Muscle of arm (tissue), 1 donor: ENCODE measurements at regions not wholly inside any gene's neighbourhood (a gene's known extent, or its start where the extent isn't known, plus 50 kb on each side); places are given as distances from the start of the nearest gene placed in this dataset.

Experiments used
- DNase-seq: peaks from one replicate; pipeline ENCODE4 v3.0.0-alpha.2; 2013

GRCh38 chr4:127533028-127533700 lies 99.6 kb upstream of the INTU start:
- peak; percentile 94 for DNase-seq

GRCh38 chr4:127534041-127534825 lies 98.5 kb upstream of the INTU start:
- peak; percentile 20 for DNase-seq

DNA sequence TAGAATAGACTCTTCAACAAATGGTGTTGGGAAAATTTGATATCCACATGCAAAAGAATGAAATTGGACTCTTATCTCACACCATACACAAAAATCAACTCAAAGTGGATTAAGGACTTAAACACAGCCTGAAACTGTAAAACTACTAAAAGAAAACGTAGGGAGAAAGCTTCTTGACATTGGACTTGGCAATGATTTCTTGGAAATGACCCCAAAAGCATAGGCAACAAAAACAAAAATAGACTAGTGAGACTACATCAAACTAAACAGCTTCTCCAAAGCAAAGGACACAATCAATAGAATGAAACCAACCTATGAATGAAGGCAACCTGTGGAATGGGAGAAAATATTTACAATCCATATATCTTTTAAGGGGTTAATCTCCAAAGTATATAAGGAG lies 94.7 kb upstream of the INTU start:
- DNase-seq = peak; percentile 12

DNA sequence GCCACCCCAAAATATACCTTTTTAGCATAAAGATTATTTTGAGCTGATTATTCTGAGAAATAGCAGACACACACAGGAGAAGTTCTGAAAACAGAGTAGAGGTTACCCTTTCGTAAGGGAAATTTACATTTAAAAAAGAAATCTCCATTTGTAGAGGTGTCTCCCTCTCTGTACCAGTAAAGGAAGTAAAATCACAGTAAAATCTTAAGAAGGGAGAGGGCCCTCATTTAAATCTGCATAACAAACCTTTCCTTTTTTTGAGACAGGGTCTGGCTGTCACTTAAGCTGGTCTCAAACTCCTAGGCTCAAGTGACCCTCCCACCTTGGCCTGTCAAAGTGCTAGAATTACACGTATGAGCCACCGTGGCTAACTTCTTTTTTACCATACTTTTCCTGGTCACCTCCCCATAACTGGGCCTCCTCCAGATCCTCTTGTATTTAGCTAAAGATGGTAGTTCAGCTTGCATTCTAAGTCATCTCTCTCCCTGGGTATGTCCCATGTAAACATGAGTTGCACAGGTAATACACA lies 92.2 kb upstream of the INTU start:
- DNase-seq = no peak

DNA sequence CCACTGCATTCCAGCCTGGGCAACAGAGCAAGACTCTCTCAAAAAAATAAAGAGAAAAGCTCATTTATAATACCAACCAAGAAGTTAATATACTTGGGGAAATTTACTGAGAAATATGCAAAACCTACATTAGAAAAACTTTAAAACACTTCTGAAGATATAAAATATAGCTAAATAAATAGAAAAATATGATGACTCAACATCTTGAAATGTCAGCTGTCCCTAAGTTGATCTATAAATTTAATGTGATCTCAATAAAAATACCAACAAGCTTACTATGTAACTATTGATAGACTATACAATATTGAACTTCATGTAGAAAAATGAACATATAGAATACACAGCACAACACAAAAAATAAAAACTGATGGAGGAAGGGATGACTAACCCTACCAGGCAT lies 87.5 kb upstream of the INTU start:
- DNase-seq = no peak

GRCh38 chr4:127548990-127549925 lies 83.5 kb upstream of the INTU start:
- DNase-seq = peak; percentile 38

DNA sequence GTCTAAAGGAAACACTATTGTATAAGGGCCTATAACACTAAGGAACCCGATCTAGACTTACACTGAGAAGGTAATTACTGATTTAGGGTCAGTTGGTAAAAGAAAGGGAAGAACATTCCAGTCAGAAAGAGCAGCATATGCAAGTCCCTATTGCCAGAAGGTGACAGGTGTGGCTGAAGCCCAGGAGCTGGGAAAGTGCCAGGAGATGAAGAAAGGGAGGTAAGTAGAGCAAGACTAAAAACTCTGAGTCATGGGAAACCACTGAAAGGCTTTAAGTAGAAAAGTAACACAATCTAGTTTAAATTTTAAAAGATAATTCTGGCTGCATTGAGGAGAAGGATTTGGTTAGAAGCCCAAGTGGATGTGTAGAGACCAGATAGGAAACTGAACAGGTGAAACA lies 77.7 kb upstream of the INTU start:
- no peak for DNase-seq

- DNase-seq = no peak
Observed at GRCh38 chr4:127558088-127558487, 74.7 kb upstream of the INTU start.

- no peak for DNase-seq
Observed at GRCh38 chr4:127558489-127559407, 74.0 kb upstream of the INTU start.

GRCh38 chr4:127559981-127560380 lies 72.8 kb upstream of the INTU start:
- no peak for DNase-seq

- no peak for DNase-seq
Observed at GRCh38 chr4:127560755-127561154, 72.0 kb upstream of the INTU start.

DNA sequence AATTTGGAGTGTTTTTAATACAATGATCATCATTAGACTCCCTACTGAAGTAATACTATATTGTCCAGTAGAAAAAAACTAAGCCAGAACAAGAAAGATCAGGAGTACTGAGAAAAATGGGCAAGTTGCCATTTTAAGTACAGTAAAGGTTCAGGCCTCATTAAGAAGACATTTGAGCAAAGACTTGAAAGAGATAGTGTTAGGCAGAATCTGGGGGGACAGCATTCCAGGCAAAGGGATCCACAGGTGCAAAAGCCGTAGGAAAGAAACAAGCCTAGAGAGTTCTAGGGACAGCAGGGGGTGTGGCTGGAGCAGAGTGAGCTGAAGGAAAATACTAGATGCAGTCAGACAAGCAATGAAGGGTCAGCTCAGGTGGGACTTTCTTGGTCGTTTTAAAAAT lies 58.1 kb upstream of the INTU start:
- DNase-seq = no peak

GRCh38 chr4:127575888-127576287 lies 56.9 kb upstream of the INTU start:
- DNase-seq = peak; percentile 19

DNA sequence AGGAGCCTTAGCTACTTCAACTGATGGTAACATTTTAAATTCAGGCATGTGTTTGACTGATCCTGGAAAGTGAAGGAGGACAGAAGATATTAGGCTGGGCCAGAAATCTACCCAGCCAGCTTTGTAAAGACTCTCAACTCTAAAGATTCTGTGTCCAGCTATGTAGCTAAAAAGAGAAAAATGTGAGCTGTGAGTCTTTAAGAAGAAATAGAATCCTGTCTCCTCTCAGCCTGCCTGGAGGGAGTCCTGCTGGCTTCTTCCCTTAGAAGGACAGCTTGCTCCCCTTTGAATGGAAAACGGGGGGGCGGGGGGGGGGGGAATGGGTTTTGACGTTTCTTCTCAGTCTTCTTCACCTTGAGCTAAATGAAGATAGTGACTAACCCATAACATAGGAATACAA lies 54.3 kb upstream of the INTU start:
- peak; percentile 15 for DNase-seq

GRCh38 chr4:127578967-127579366 lies 53.8 kb upstream of the INTU start:
- DNase-seq = no peak

DNA sequence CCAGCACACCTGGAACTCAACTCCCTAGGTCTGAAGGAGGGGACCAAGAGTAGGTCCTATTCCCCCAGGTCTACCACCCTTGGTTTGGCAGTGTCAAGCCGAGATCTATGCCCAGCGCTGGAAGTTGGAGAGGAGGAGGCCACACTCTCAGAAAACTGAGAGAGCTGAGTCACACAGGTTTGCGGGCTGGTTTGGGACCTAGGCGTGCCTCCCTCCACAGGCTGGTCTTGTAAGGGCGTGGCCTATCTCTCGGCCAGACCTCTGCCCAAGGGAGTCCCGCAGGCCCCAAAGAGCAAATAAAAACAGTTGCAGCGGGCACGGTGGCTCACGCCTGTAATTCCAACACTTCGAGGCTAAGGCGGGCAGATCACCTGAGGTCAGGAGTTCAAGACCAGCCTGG lies 52.9 kb upstream of the INTU start:
- no peak for DNase-seq

DNA sequence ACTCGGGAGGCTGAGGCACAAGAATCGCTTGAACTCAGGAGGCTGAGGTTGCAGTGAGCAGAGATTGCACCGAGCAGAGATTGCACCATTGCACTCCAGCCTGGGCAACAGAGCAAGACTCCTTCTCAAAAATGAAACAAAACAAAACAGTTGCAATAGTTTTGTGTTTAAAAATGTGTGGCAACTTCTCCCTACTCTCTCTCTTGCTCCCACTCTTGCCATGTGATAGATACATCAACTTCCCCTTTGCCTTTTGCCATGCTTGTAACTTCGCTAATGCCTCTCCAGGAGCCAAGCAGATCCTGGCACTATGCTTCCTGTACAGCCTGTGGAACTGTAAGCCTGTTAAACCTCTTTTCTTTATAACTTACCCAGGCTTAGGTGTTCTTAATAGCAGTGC lies 52.5 kb upstream of the INTU start:
- DNase-seq = no peak

GRCh38 chr4:127580891-127581290 lies 51.9 kb upstream of the INTU start:
- no peak for DNase-seq
